Left lung (tissue), 4 donors: ENCODE measurements at regions not wholly inside any gene's neighbourhood (a gene's known extent, or its start where the extent isn't known, plus 50 kb on each side); places are given as distances from the start of the nearest gene placed in this dataset.

ENCODE experiments used
- ATAC-seq: fragments of 200-7000 bp; cut with Tn5 transposase; one replicate; pipeline ENCODE4 v1.9.1; 2020; ENCODE audit warnings: moderate library complexity
- DNase-seq, 4 donors: peaks; one replicate each; pipeline ENCODE4 v3.0.0-alpha.2; 2013 to 2020
- H3K27ac ChIP-seq, 2 donors: fragments of 200-600 bp; sonication (generic) in 1 of 2; one replicate each; pipeline versions ENCODE4 v1.5.0 to v1.8.0; 2020 to 2021
- H3K27me3 ChIP-seq, 2 donors: fragments of 200-600 bp; sonication (generic) in 1 of 2; one replicate each; pipeline versions ENCODE4 v1.5.0 to v1.8.0; 2020 to 2021
- H3K36me3 ChIP-seq, 2 donors: fragments of 200-600 bp; sonication (generic) in 1 of 2; one replicate each; pipeline versions ENCODE4 v1.5.0 to v1.8.0; 2020 to 2021
- H3K4me1 ChIP-seq, 2 donors: fragments of 200-600 bp; one replicate each; pipeline ENCODE4 v1.8.0; 2021
- H3K4me3 ChIP-seq, 2 donors: fragments of 200-600 bp; sonication (generic) in 1 of 2; one replicate each; pipeline versions ENCODE4 v1.5.0 to v1.8.0; 2020 to 2021; ENCODE audit warnings: mild to moderate bottlenecking in 1 of 2
- H3K9me3 ChIP-seq, 2 donors: fragments of 200-600 bp; sonication (generic) in 1 of 2; one replicate each; pipeline versions ENCODE4 v1.5.0 to v1.8.0; 2020 to 2021
- intact Hi-C, 2 donors: fragments of 100-400 bp; cut with DNase I; formaldehyde crosslinking; loops; one replicate each; pipeline versions ENCODE4 v1.11.2 to v1.14.2; 2022
- TF ChIP-seq, protein P1 (sequence below), 2 donors: fragments of 200-600 bp; sonication (generic) in 1 of 2; IDR thresholded peaks; one replicate each; pipeline versions ENCODE4 v1.5.0 to v1.8.0; 2021; ENCODE audit warnings: antibody characterized with exemption in 2 of 2
- donor health status: DM: no; HTN: yes; CAD: no.
- donor health status: DM: no; HTN: no; CAD: no.

DNA sequence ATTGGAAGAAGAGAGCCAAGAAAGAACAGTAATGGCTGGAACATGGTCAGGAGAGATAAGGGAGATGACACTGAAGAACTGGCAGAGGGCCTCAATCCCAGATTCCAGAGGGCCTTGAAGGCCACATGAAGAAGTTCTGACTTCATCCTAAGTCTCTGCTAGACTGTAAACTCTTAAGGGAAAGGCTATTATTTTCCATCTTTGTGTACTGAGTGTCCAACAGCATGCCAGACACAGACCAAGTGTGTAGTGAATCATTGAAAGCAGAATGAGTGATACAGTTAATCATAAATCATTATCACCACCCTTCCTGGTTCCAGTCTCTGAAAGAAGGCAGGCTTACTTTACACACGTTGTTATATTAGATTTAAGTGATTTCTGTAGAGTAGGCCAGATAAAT is 185.3 kb upstream of the C11orf87 start:
- TF ChIP-seq, protein P1, sequence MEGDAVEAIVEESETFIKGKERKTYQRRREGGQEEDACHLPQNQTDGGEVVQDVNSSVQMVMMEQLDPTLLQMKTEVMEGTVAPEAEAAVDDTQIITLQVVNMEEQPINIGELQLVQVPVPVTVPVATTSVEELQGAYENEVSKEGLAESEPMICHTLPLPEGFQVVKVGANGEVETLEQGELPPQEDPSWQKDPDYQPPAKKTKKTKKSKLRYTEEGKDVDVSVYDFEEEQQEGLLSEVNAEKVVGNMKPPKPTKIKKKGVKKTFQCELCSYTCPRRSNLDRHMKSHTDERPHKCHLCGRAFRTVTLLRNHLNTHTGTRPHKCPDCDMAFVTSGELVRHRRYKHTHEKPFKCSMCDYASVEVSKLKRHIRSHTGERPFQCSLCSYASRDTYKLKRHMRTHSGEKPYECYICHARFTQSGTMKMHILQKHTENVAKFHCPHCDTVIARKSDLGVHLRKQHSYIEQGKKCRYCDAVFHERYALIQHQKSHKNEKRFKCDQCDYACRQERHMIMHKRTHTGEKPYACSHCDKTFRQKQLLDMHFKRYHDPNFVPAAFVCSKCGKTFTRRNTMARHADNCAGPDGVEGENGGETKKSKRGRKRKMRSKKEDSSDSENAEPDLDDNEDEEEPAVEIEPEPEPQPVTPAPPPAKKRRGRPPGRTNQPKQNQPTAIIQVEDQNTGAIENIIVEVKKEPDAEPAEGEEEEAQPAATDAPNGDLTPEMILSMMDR (IDR thresholded peaks at IDR 0.05), result no peak
- intact Hi-C loops, result no loop called here
- ATAC-seq (peak; percentile 63), DNase-seq (no peak)
- Histone ChIP-seq H3K4me3 (no peak overlapping the region), H3K27ac (no peak overlapping the region), H3K4me1 (no peaks in the 10 kb centered on the region), H3K27me3 (no peaks in the 10 kb centered on the region), H3K36me3 (no peaks in the 10 kb centered on the region), H3K9me3 (no peaks in the 10 kb centered on the region)

DNA sequence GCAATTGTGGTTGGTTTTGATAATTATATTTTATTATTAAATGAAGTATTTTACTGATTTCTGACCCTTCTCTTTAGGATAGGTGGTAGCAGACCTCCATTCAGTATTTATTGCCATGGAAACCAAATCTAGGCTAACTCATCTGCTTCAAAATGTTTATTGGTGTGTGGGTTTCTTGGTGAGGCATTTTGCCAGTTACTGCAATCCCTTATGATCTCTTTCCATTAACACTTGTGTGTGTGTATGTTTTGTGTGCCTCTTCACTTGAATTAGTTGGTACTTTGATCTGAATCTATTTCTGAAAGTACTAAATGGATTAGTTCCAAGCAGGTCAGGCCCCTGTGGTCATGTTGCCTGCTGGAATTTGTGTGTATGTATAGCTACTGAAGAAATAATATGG is 184.4 kb upstream of the C11orf87 start:
- no peak for ATAC-seq
- H3K36me3 ChIP-seq, result no peaks in the 10 kb centered on the region
- H3K9me3 ChIP-seq, result no peaks in the 10 kb centered on the region
- H3K4me3 ChIP-seq, result no peak overlapping the region
- no peaks in the 10 kb centered on the region for H3K27me3 ChIP-seq
- no peaks in the 10 kb centered on the region for H3K4me1 ChIP-seq
- intact Hi-C loops, result no loop called here
- no peak for DNase-seq
- TF ChIP-seq, protein P1 (IDR thresholded peaks at IDR 0.05), result no peak
- no peak overlapping the region for H3K27ac ChIP-seq

GRCh38 chr11:109241988-109242536 is 179.9 kb upstream of the C11orf87 start:
- ATAC-seq (peak; percentile 72), DNase-seq (no peak)
- no peaks in the 10 kb centered on the region for H3K36me3 ChIP-seq
- intact Hi-C loops, result no loop called here
- no peak overlapping the region for H3K27ac ChIP-seq
- no peaks in the 10 kb centered on the region for H3K27me3 ChIP-seq
- H3K4me1 ChIP-seq, result no peaks in the 10 kb centered on the region
- TF ChIP-seq, protein P1 (IDR thresholded peaks at IDR 0.05), result no peak
- no peak overlapping the region for H3K4me3 ChIP-seq
- no peaks in the 10 kb centered on the region for H3K9me3 ChIP-seq

- ATAC-seq (no peak), DNase-seq (no peak)
- Histone ChIP-seq H3K9me3 (no peaks in the 10 kb centered on the region), H3K36me3 (no peaks in the 10 kb centered on the region), H3K27ac (no peak overlapping the region), H3K4me3 (no peak overlapping the region), H3K4me1 (no peaks in the 10 kb centered on the region), H3K27me3 (no peaks in the 10 kb centered on the region)
- intact Hi-C loops, result no loop called here
- TF ChIP-seq, protein P1 (IDR thresholded peaks at IDR 0.05), result no peak
Observed at GRCh38 chr11:109247071-109247470, 174.9 kb upstream of the C11orf87 start.

DNA sequence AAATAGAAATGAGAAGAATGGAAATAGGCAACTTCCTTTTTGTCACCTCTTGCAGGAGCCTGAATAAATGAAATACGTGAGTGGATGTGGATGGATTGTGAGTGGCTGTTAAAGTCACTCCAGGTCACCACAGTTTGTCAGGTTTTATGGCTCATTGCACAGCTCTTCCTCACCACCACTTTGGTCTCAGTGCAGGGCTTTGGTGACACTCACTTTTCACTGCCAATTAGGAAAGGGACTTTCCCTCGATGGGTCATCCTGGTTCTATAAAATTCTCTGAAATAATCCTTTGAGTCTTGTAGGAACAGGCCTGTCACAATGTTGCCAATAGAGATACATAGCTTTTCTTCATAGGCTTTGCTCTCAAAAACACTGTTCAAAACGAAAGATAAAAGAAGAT is 172.4 kb upstream of the C11orf87 start:
- H3K4me3 ChIP-seq, result no peak overlapping the region
- ATAC-seq (no peak), DNase-seq (no peak)
- no peak overlapping the region for H3K27ac ChIP-seq
- no peaks in the 10 kb centered on the region for H3K36me3 ChIP-seq
- TF ChIP-seq, protein P1 (IDR thresholded peaks at IDR 0.05), result no peak
- H3K9me3 ChIP-seq, result peaks cover 0 to 5% of the 10 kb centered on the region in 2 donors
- H3K27me3 ChIP-seq, result no peaks in the 10 kb centered on the region
- no peaks in the 10 kb centered on the region for H3K4me1 ChIP-seq
- intact Hi-C loops, result no loop called here
